Psoas muscle (tissue), 7 donors: ENCODE measurements at regions not wholly inside any gene's neighbourhood (a gene's known extent, or its start where the extent isn't known, plus 50 kb on each side); places are given as distances from the start of the nearest gene placed in this dataset.

Experiments
- ATAC-seq, 4 donors: fragments of 200-7000 bp; cut with Tn5 transposase; one replicate each; pipeline ENCODE4 v1.9.1; 2020; ENCODE audit warnings: moderate library complexity in 3 of 4, mild to moderate bottlenecking in 2 of 4
- DNase-seq, 2 donors: peaks; one replicate each; pipeline ENCODE4 v3.0.0-alpha.2; 2020
- H3K27ac ChIP-seq: fragments of 200-600 bp; one replicate; pipeline ENCODE4 v1.8.0; 2022
- H3K27me3 ChIP-seq, 3 donors: fragments of 200-600 bp in 1 of 3; one replicate each; pipeline versions ENCODE4 v1.6.1 to v1.8.0; 2013 to 2022; ENCODE audit warnings: low read length in 2 of 3, mild to moderate bottlenecking in 2 of 3, moderate library complexity in 1 of 3; ENCODE audit not compliant: insufficient read depth in 3 of 3
- H3K36me3 ChIP-seq, 2 donors: fragments of 200-600 bp in 1 of 2; one replicate each; pipeline versions ENCODE4 v1.6.1 to v1.8.0; 2013 to 2022; ENCODE audit warnings: low read depth in 1 of 2, mild to moderate bottlenecking in 1 of 2, moderate library complexity in 1 of 2; ENCODE audit not compliant: insufficient read depth in 1 of 2
- H3K4me1 ChIP-seq: fragments of 200-600 bp; one replicate; pipeline ENCODE4 v1.8.0; 2022
- H3K4me3 ChIP-seq: fragments of 200-600 bp; one replicate; pipeline ENCODE4 v1.8.0; 2022; ENCODE audit warnings: mild to moderate bottlenecking
- H3K9me3 ChIP-seq: fragments of 200-600 bp; one replicate; pipeline ENCODE4 v1.8.0; 2022
- CTCF ChIP-seq: fragments of 200-600 bp; IDR thresholded peaks from one replicate; pipeline ENCODE4 v1.8.0; 2022; ENCODE audit warnings: antibody characterized with exemption
- WGBS, 3 donors: extraction: QIAGEN DNeasy Blood & Tissue Kit; methylation state at CpG; one replicate each; pipeline versions ENCODE4 v1.1.6 to v1.1.7; 2013; 5-methylcytosine and 5-hydroxymethylcytosine counted together
- intact Hi-C, 2 donors: fragments of 100-400 bp; cut with DNase I; formaldehyde crosslinking; loops; one replicate each; pipeline versions ENCODE4 v1.11.0 to v1.14.2; 2022
- donor health status: healthy with polysubstance abuse.
- donor health status: DM: no; HTN: no; CAD: no; lungs with moderate emphysema.
- donor health status: Bipolar disorder and iron deficiency.
- donor health status: healthy.
- donor health status: DM: yes; HTN: yes; CAD: no.
- donor health status: DM: no; HTN: no; CAD: no.
- donor health status: DM: yes; HTN: yes; CAD: no.

GRCh38 chr12:132393245-132393795, 63.9 kb upstream of the GALNT9 start:
- peaks cover 0 to 51% (median 20%) of the 10 kb centered on the region in 3 donors for H3K27me3 ChIP-seq
- intact Hi-C loops: no loop called here
- peak in 1 of 2 donors; percentile 36 for DNase-seq

GRCh38 chr12:132392389-132393244, 63.2 kb upstream of the GALNT9 start:
- intact Hi-C loops: no loop called here
- peaks cover 0 to 47% (median 16%) of the 10 kb centered on the region in 3 donors for H3K27me3 ChIP-seq
- DNase-seq (peak in 1 of 2 donors; percentile 32), ATAC-seq (no peak)
- WGBS, 3 donors: 78 to 82% (median 79%) methylated on average over 31 to 38 of the region's 43 CpGs
- no peak for TF ChIP-seq CTCF
- H3K27ac ChIP-seq: no peak overlapping the region
- no peak overlapping the region for H3K4me3 ChIP-seq
- H3K9me3 ChIP-seq: no peaks in the 10 kb centered on the region
- H3K4me1 ChIP-seq: no peaks in the 10 kb centered on the region
- no peaks in the 10 kb centered on the region for H3K36me3 ChIP-seq

More at GRCh38 chr12:132393245-132393795, 63.9 kb upstream of the GALNT9 start:
- Histone ChIP-seq H3K4me1 (no peaks in the 10 kb centered on the region), H3K9me3 (no peaks in the 10 kb centered on the region), H3K27ac (no peak overlapping the region), H3K36me3 (no peaks in the 10 kb centered on the region), H3K4me3 (no peak overlapping the region)
- WGBS, 3 donors: 47 to 56% (median 55%) methylated on average over 19 of the region's 19 CpGs
- no peak for TF ChIP-seq CTCF
- ATAC-seq: no peak

GRCh38 chr12:132391326-132392041, 62.1 kb upstream of the GALNT9 start:
- Histone ChIP-seq H3K27ac (no peak overlapping the region), H3K9me3 (no peaks in the 10 kb centered on the region), H3K4me1 (no peaks in the 10 kb centered on the region), H3K4me3 (no peak overlapping the region), H3K36me3 (no peaks in the 10 kb centered on the region), H3K27me3 (peaks cover 0 to 45% (median 16%) of the 10 kb centered on the region in 3 donors)
- no peak for DNase-seq
- no peak for ATAC-seq
- intact Hi-C loops: no loop called here
- TF ChIP-seq CTCF: no peak
- 88 to 90% (median 89%) methylated on average over 41 to 43 of the region's 43 CpGs for WGBS, 3 donors

- intact Hi-C loops: no loop called here
- ATAC-seq (no peak), DNase-seq (no peak)
- peaks cover 0 to 49% (median 18%) of the 10 kb centered on the region in 3 donors for H3K27me3 ChIP-seq
- WGBS, 3 donors: 81 to 87% (median 85%) methylated on average over 21 to 23 of the region's 23 CpGs
- no peaks in the 10 kb centered on the region for H3K36me3 ChIP-seq
- no peak overlapping the region for H3K4me3 ChIP-seq
- no peak overlapping the region for H3K27ac ChIP-seq
- no peak for TF ChIP-seq CTCF
- no peaks in the 10 kb centered on the region for H3K9me3 ChIP-seq
- no peaks in the 10 kb centered on the region for H3K4me1 ChIP-seq
These were observed 61.1 kb upstream of the GALNT9 start for GRCh38 chr12:132390287-132391076.
